Endothelial cell of umbilical vein (primary cell): ENCODE measurements at regions not wholly inside any gene's neighbourhood (a gene's known extent, or its start where the extent isn't known, plus 50 kb on each side); places are given as distances from the start of the nearest gene placed in this dataset.

Experiments used
- BruUV-seq: library from RNA; stranded (reverse); fragments of 400-500 nt; replicated peaks from 2 replicates; lab custom pipeline; 2021; lab: Mats Ljungman, UMichigan
- CTCF ChIA-PET: fragments of 300-600, 350-600 bp; sonication (Branson Sonifier 250); formaldehyde crosslinking; loops from one replicate; lab custom pipeline; 2021; ENCODE audit warnings: antibody characterized with exemption, inconsistent platforms; lab: Charles Lee
- POLR2A ChIA-PET: fragments of 300-600, 350-600 bp; sonication (Branson Sonifier 250); formaldehyde crosslinking; loops from one replicate; lab custom pipeline; 2021; ENCODE audit warnings: antibody characterized with exemption, inconsistent platforms; lab: Charles Lee
- DNase-seq: peaks from one replicate; pipeline ENCODE4 v3.0.0-alpha.2; 2011; ENCODE audit warnings: low read depth, low spot score
- FAIRE-seq: peaks from 2 replicates; lab custom pipeline; 2011; peaks lifted over from hg19 to GRCh38; lab: Jason Lieb, UNC
- H2AFZ ChIP-seq: 2 replicates; pipeline ENCODE4 v1.6.0; 2012; ENCODE audit warnings: low read depth, low read length, control low read depth, inconsistent platforms
- H3K27ac ChIP-seq: 2 replicates; pipeline ENCODE4 v1.5.1; 2011; ENCODE audit warnings: low read depth, mild to moderate bottlenecking, control low read depth, low read length, moderate library complexity; ENCODE audit not compliant: insufficient read depth
- H3K27me3 ChIP-seq, 2 experiments: 2 replicates each; pipeline versions ENCODE4 v1.6.0 to v1.6.1; 2011; ENCODE audit warnings: low read length in 2 of 2, mixed read lengths in 1 of 2; ENCODE audit not compliant: control insufficient read depth in 2 of 2, insufficient read depth in 2 of 2
- H3K36me3 ChIP-seq, 2 experiments: 2 replicates in 1 of 2; 3 replicates in 1 of 2; pipeline ENCODE4 v1.5.1; 2011; ENCODE audit warnings: low read length in 2 of 2, mild to moderate bottlenecking in 1 of 2, moderate library complexity in 1 of 2; ENCODE audit not compliant: control insufficient read depth in 2 of 2, insufficient read depth in 2 of 2; ENCODE audit errors: extremely low read depth in 1 of 2
- H3K4me1 ChIP-seq: 3 replicates; pipeline ENCODE4 v1.5.1; 2011; ENCODE audit warnings: mild to moderate bottlenecking, low read length; ENCODE audit not compliant: control insufficient read depth, insufficient read depth; ENCODE audit errors: extremely low read depth
- H3K4me2 ChIP-seq: 2 replicates; pipeline ENCODE4 v1.6.1; 2011; ENCODE audit warnings: low read length, control low read depth, mixed read lengths; ENCODE audit not compliant: insufficient read depth
- H3K4me3 ChIP-seq, 3 experiments: fragments of 200-600 bp in 1 of 3; sonication (generic), shearing (Covaris generic) in 1 of 3; replicated peaks in 1 of 3; 2 replicates each; pipeline ENCODE4 v1.5.1; 2011 to 2016; ENCODE audit warnings: control low read depth in 3 of 3, low read length in 3 of 3, mild to moderate bottlenecking in 2 of 3, inconsistent platforms in 1 of 3, low read depth in 1 of 3, moderate library complexity in 1 of 3; ENCODE audit not compliant: insufficient read depth in 1 of 3
- H3K79me2 ChIP-seq: 2 replicates; pipeline ENCODE4 v1.6.0; 2012; ENCODE audit warnings: low read length, inconsistent platforms; ENCODE audit not compliant: control insufficient read depth, insufficient read depth
- H3K9ac ChIP-seq: replicated peaks from 2 replicates; pipeline ENCODE3; 2011; ENCODE audit warnings: low read length, control low read depth; ENCODE audit not compliant: insufficient read depth; ENCODE audit errors: extremely low read depth
- H3K9me1 ChIP-seq: replicated peaks from 3 replicates; pipeline ENCODE4 v1.6.0; 2011; ENCODE audit warnings: mild to moderate bottlenecking, low read length; ENCODE audit not compliant: control insufficient read depth, insufficient read depth; ENCODE audit errors: extremely low read depth
- H3K9me3 ChIP-seq: replicated peaks from 2 replicates; pipeline ENCODE4 v1.5.1; 2012; ENCODE audit warnings: low read length, inconsistent platforms; ENCODE audit not compliant: control insufficient read depth, insufficient read depth
- H4K20me1 ChIP-seq: replicated peaks from 2 replicates; pipeline ENCODE3; 2011; ENCODE audit warnings: mild to moderate bottlenecking, low read length; ENCODE audit not compliant: control insufficient read depth, insufficient read depth; ENCODE audit errors: extremely low read depth
- CTCF ChIP-seq, 2 donors: IDR thresholded peaks; 1 replicate in 1 of 2; 2 replicates in 1 of 2; pipeline ENCODE4 v1.5.1; 2011; ENCODE audit warnings: low read length in 2 of 2, mild to moderate bottlenecking in 2 of 2, moderate library complexity in 2 of 2, control low read depth in 1 of 2, inconsistent platforms in 1 of 2, low read depth in 1 of 2; ENCODE audit not compliant: insufficient read depth in 1 of 2; ENCODE audit errors: extremely low read depth in 1 of 2
- EZH2 ChIP-seq: IDR thresholded peaks from 2 replicates; pipeline ENCODE4 v1.6.1; 2012; ENCODE audit warnings: borderline replicate concordance, low read depth, mild to moderate bottlenecking, moderate library complexity, low read length, inconsistent platforms; ENCODE audit not compliant: severe bottlenecking
- FOS ChIP-seq: IDR thresholded peaks from 2 replicates; pipeline ENCODE4 v1.6.1; 2011; ENCODE audit warnings: mild to moderate bottlenecking, low read length, moderate library complexity, borderline replicate concordance; ENCODE audit not compliant: insufficient read depth
- GATA2 ChIP-seq: IDR thresholded peaks from 2 replicates; pipeline ENCODE4 v1.7.0; 2011; ENCODE audit warnings: low read depth, mild to moderate bottlenecking, moderate library complexity, mixed read lengths, low read length; ENCODE audit not compliant: insufficient read length, insufficient read depth
- JUN ChIP-seq: IDR thresholded peaks from 2 replicates; pipeline ENCODE4 v1.6.1; 2011; ENCODE audit warnings: borderline replicate concordance, low read depth; ENCODE audit not compliant: insufficient read length, insufficient read depth
- MYC ChIP-seq: IDR thresholded peaks from one replicate; pipeline ENCODE4 v1.6.1; 2011; ENCODE audit warnings: mild to moderate bottlenecking, low read depth, low read length
- POLR2A ChIP-seq: IDR thresholded peaks from 2 replicates; pipeline ENCODE4 v1.6.1; 2012; ENCODE audit warnings: low read depth, mild to moderate bottlenecking, control low read depth, low read length
- POLR2AphosphoS5 ChIP-seq: IDR thresholded peaks from 2 replicates; pipeline ENCODE4 v1.6.1; 2012; ENCODE audit warnings: low read depth, mild to moderate bottlenecking, control low read depth, low read length, moderate library complexity; ENCODE audit not compliant: insufficient read depth
- dilution Hi-C: fragments of 300-500 bp; cut with MboI; formaldehyde crosslinking; loops from one replicate; pipeline ENCODE4 v1.15.0; 2019; ENCODE audit warnings: low sequenced_read_pairs; ENCODE audit not compliant: extremely low pct_ligation_motif_present
- intact Hi-C: fragments of 100-400 bp; cut with micrococcal nuclease; formaldehyde crosslinking; loops from one replicate; pipeline ENCODE4 v1.10.0; 2022
- TF ChIP-seq, protein P1 (sequence below): IDR thresholded peaks from 2 replicates; pipeline ENCODE4 v1.6.1; 2011; ENCODE audit not compliant: insufficient read depth, insufficient read length

GRCh38 chrX:82092307-82092706 lies 890.4 kb downstream of the SH3BGRL start:
- dilution Hi-C loops = no loop called here
- H3K9me3 ChIP-seq = no peaks in the 10 kb centered on the region
- BruUV-seq = no TSS peak
- H3K9ac ChIP-seq = no peak overlapping the region
- no peak overlapping the region for H3K27ac ChIP-seq
- no peak overlapping the region for H2AFZ ChIP-seq
- H3K27me3 ChIP-seq = no peaks in the 10 kb centered on the region
- POLR2A ChIA-PET = no interaction called here
- no peaks in the 10 kb centered on the region for H4K20me1 ChIP-seq
- no peak for DNase-seq
- FAIRE-seq = no peak
- intact Hi-C loops = no loop called here
- CTCF ChIA-PET = no interaction called here
- no peaks in the 10 kb centered on the region for H3K9me1 ChIP-seq
- H3K4me2 ChIP-seq = no peak overlapping the region
- H3K4me3 ChIP-seq = no peak overlapping the region
- no peaks in the 10 kb centered on the region for H3K36me3 ChIP-seq
- TF ChIP-seq MYC = no peak
- no peak for TF ChIP-seq CTCF (IDR thresholded peaks at IDR 0.05; ENCODE audit: extremely low read depth in 1 of 2, insufficient read depth in 1 of 2, low read depth in 1 of 2, low read length in 2 of 2)
- no peak for TF ChIP-seq JUN
- no peak for TF ChIP-seq POLR2AphosphoS5
- TF ChIP-seq EZH2 = no peak
- TF ChIP-seq, protein P1, sequence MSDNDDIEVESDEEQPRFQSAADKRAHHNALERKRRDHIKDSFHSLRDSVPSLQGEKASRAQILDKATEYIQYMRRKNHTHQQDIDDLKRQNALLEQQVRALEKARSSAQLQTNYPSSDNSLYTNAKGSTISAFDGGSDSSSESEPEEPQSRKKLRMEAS = no peak
- TF ChIP-seq POLR2A = no peak
- no peak for TF ChIP-seq GATA2
- TF ChIP-seq FOS = no peak
- no peaks in the 10 kb centered on the region for H3K79me2 ChIP-seq
- no peaks in the 10 kb centered on the region for H3K4me1 ChIP-seq
